ENCODE measurements at regions not wholly inside any gene's neighbourhood (a gene's known extent, or its start where the extent isn't known, plus 50 kb on each side); places are given as distances from the start of the nearest gene placed in this dataset.

GRCh38 chrY:12444200-12444599 is 256.8 kb upstream of the USP9Y start:
- TF ChIP-seq POLR2A (IDR thresholded peaks at IDR 0.05) (no peak), CTCF (IDR thresholded peaks at IDR 0.05) (no peak)
